ENCODE measurements at regions not wholly inside any gene's neighbourhood (a gene's known extent, or its start where the extent isn't known, plus 50 kb on each side); places are given as distances from the start of the nearest gene placed in this dataset.
"Not testable (repeated sequence)": the region's sequence is repeated elsewhere in the genome, so short reads cannot be mapped to it uniquely, and the experiment has no call there.

DNA sequence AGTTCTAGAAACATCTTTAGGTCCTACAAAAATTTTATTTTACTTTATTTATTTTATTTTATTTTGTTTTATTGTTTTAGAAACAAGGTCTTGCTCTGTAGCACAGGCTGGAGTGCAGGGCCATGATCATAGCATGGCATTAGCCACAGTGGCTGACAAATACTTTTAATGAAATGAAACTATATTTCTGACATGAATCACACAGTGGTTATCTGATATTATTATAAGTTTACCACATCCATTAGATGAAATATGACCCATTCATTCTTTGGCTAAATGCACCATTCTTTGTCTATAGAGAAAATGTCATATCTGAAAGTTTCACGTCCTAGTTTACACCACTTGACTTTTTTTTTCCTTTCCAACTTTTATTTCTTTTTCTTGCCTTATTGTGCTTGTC lies 613.4 kb upstream of the ADAMTS5 start:
- no peak for DNase-seq

DNA sequence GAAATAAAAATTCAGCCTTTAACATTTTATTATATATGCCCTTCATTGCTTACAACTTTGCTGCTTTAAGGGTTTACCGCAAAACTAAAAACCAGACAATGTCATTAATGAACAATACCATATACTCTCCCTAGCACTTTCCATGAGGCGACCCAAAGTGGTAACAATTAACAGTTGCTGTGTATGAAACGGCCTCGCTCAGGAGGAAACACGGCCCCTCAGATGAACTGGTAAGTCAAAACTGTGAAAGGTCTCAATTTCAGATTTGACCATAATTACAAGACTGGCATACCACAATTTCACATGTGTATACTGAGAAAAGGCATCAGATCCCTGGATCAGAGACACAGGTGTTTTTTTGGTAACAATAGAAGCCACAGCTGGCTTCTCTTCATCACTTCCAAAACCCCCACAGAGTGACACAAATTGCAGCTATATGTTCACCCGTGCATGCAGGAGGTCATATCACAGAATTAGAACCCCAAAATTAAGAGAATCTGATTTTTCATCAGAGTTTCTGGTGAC lies 611.9 kb upstream of the ADAMTS5 start:
- no peak for DNase-seq

DNA sequence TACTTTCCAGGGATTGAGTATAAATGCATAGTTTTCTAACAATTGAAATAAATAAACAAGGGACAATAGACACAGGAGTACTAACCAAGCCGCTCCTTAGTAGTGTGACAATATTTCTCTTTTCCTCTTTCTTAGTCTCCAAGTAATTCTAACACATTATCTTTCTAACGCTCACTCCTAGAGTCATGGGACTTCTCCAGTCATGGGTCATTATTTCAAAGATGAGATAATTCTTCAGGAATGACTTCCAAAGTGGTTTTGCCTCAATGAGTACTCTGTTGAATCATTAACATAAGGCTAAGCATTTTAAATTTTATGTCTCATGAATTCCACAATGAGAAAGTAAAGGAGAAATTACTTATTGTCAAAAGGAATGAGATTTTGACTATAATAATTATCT lies 605.8 kb upstream of the ADAMTS5 start:
- no peak for DNase-seq

DNA sequence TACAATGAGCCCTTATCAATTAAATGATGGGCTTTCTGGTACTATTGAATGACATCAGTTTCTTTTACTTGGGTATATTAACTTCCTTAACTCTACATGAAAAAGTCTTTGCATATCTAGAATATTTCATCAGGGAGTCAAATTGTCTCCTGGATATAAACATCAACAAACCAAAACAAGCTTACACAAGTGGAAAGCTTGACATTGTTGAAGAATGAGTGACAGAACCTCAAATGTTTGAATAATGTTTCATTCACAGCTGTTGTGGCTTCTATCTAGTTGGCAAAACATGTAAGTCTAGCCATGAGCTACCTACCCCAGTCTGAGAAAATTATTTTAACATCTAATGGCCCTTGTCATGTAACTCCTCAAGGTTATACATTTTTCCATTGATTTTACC lies 604.8 kb upstream of the ADAMTS5 start:
- DNase-seq: no peak

DNA sequence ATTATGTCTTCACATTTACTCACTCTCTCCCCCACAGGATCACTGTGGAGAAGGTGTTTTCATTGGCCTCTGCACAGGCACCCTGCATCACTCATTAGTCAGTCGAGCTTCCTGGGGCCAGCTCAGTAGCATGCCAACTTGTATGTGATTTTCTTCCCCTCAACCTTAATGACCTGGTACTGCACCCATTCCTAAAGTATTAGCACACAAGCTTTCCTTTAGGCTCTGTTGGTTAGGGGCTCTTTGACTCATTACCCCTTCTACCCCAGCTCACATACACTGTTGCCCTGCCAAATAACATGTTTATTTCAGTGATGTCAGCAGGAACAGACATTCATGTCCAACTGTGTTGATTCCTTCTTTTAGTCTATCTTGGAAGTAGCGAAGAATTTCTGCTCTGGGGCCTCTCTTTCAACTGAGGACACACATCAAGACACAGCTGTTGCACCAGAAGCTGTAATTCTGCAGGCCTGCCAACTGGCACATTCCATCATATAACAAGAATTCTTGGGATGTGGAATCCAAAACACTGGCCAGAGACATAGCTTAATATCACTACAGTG lies 603.5 kb upstream of the ADAMTS5 start:
- DNase-seq: no peak

DNA sequence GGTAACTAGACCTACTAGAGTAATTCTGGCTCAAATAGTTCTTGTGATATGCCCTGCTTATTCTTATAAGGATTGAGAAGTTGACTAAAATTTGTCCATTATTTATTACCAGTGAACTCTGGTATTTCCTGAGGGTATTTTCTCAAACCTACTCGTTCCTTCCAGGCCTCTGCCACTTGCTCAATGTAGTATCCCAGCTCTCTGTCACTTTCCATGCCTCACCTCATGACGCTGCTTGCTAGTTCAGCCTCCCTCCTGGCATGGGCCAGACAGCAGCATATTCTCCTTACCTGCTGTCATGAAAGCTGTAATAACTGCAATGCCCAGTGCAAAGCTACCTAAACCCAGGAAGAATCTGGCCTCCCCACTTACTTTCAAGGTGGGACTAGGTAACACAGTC lies 602.9 kb upstream of the ADAMTS5 start:
- DNase-seq: no peak

DNA sequence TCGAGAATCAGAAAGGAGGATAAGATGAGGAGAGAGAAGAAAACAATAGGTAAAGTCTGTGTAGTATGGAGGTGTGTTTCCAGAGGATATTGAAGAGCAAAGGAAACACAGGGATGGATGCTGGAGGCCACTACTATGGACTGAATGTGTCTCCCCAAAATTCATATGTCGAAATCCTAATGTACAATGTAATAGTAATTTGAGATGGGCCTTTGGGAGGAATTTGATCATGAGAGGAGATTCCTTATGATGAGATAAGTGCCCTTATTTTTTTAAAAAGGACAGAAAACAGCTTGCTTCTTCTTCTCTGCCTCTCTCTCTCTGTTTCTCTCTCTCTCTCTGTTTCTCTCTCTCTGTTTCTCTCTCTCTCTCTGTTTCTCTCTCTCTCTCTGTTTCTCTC lies 602.2 kb upstream of the ADAMTS5 start:
- DNase-seq: no peak

DNA sequence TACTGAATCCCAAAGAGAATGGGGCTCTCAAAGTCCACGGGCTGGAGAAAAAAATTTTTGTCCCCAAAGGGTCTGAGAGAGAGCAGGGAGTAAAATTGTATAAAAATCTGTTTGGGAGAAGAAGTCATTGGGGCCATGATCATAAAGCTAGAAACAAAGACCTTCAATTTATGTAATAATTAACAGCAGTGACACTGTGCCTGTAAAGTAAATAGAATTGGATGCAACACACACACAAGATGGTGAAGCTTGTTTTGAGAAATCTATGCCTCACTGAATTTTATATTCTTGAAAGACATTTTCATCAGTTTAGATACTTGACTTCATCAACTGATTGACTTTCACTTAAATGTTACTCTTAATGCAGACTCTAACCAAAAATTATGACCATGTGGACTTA lies 600.5 kb upstream of the ADAMTS5 start:
- DNase-seq: no peak

DNA sequence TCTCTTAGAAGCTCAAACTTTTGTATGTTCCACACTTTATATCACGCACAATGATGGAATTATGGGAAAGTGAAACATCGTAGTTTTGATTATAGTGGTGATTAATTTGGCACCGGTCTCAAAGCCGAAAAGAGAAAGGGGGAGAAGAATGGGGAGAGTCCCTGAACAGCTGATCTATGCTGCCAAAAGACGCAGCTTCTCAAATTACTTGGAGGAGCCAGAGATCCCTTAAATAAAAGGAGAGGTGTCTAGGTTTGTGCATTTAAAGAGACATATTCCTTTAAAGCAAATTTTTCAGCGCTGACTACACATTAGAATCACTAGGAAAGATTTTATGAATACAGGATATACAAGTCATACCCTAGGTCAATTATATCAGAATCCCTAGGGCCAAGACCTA lies 599.6 kb upstream of the ADAMTS5 start:
- no peak for DNase-seq

DNA sequence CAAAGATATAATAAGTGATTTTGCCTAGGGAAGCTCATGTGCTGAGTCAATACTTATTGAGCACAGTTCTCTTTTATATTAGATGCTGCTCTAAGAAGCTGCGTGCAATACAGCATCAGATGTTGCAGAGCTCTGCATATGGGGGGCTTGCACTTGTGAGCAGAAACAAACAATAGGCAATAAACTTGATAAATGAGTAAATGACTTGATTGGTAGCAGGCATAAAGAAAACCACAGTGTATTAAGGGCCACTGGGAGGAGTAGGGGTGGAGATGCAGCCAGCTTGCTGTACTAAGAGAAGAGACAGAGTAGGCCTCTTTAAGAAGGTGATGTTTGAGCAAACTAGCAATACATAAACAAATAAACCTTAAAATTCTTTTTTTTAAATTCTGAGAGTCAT lies 598.5 kb upstream of the ADAMTS5 start:
- no peak for DNase-seq

DNA sequence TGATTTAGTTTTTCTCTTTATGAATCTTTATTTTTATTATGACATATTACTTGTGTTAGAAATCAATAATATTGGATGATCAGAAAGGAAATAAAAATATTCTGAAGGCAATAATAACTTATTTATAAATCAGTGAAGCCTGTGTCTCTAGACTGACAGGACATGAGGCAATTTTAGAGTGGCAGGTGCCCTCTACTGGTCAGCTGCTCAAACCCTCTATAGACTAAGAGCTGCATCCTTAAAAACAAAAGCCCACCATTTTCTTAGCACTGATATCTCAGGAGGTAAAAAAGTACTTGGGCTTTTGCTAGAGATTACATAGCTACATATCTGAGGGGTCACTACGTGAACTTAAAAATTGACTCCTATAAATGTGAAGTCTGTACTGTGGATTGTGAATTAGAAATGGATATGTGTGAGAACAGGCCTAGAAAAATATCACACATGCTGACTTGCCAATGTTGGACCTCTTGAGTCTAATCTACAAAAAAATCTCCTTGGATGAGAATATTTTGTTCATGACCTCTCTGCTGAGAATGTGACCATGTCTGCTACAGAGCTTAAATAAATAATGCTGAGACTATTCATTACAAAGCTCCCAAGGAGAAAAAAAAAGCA lies 597.9 kb upstream of the ADAMTS5 start:
- DNase-seq: no peak

DNA sequence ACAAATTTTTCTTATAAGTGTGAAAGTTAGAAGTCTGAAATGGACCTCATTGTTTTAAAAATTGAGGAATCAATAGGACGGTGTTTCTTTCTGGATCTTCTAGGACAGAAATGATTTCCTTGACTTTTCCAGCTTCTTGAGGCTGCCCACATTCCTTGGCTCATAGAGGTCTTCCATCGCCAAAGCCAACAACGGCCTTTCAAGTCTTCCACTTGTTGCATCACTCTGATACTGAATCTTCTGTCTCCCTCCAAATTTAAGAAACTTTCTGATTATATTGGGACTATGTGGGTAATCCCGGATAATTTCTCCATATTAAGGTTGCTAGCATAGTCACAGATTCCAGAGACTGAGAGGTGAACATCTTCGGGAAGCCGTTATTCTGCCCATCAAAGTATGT lies 595.4 kb upstream of the ADAMTS5 start:
- no peak for DNase-seq

DNA sequence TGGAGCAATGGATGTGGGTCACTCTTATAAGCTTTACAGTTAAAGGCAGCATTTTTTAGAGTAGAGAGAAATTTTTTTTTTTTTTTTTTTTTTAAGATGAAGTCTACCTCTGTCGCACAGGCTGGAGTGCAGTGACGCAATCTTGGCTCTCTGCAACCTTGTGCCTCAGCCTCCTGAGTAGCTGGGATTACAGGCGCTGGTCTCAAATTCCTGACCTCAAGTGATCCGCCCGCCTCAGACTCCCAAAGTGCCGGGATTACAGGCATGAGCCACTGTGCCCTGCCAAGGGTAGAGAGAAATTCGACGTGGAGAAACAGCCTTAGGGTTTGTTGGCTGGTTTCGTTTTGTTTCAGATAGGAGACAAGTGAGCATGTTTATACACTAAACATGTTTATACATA lies 594.2 kb upstream of the ADAMTS5 start:
- no peak for DNase-seq

DNA sequence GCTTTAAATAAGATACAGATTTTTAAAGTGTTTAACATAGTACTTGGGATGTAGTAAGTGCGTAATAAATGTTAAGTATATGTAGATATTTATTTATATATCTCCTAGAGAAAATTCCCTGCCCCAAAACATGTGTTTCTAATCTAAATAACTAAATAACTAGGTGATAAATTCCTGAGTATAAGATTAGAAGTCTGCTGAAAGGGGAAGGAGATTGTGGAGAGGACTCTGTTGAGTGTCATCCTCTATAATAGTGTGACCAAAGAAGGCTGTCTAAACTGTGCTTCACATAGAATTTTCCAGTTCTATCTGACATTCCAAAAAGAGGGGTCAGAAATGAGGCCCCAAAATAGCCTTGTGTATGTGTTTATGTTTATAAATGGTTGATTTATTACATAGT lies 590.5 kb upstream of the ADAMTS5 start:
- no peak for DNase-seq

DNA sequence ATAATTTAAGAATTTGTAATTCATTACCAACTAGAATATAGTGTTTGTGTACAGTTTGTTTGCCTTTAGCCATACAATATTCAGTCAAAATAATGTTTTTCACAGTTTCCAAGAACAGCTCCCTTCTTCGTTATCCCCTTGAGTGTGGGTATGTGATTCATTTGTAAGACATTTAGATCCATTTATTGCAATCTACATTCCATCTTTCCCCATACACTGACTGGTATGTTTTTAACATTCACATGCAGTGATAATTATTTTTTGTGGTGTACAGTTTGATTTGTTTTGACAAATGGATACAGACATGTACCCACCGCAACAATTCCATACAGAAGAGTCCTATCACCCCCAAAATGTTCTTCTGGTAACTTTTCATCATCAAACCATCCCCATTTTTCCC lies 589.1 kb upstream of the ADAMTS5 start:
- no peak for DNase-seq

DNA sequence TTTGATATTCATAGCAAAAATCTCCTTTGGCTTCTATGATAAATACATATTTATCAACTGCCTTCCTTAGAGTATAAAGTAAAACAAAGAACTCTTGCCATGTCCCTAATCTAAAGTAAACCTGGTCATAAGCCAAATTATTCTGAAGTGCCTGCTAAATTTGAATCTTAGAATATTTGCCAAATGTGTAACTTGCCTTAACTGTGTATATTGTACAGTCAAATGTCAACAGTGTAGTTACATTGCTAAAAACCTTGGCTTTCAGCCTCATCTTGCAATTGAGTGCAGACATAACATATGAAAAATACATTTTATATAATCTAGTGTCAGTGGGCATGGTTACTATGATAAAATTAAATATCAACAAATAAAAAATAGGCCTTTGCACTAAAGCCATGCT lies 583.4 kb upstream of the ADAMTS5 start:
- no peak for DNase-seq

DNA sequence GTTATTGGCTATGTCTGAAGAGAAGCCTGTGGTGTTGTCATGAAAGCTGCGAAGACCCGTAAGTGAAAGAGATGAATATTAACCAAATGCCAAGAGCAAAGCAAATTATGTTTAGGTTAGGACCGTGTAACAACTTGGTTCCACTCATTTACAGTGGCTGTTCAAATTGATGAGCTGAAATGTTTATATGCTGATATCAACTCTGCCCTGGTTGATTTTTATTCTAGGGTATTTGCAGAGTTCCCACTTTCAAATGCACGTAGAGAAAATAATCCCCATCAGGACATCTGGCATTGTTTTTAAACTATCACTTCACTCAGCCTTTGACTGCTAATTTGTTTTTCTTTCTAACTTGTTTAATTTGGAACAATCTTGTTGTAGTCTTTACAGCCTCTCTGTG lies 581.6 kb upstream of the ADAMTS5 start:
- no peak for DNase-seq

DNA sequence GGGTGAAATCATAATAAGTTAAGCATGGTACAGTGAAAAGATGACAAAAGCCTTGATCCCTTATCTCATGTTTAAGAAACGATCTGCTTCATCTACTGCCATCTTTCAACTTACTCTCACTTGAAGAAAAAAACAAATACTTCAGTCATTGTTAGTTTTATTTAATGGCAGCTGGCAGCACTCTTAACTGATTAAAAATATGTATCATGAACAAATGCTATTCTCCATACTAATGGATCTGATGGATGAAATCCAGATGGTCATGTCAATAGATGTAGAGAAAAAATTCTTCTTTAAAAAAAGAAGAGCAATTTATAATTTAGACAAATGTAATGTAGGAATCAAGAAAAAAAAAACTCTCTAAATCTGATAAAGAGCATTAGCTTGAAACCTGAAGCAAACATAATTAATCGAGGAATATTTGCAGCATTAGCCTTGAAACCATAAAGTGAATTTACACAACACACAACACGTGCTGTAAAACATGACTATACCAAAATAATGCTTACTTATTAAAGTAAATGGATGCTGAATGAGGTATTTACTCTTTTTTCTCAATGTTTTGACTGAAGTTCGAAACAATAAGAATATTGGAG lies 579.0 kb upstream of the ADAMTS5 start:
- DNase-seq: no peak

DNA sequence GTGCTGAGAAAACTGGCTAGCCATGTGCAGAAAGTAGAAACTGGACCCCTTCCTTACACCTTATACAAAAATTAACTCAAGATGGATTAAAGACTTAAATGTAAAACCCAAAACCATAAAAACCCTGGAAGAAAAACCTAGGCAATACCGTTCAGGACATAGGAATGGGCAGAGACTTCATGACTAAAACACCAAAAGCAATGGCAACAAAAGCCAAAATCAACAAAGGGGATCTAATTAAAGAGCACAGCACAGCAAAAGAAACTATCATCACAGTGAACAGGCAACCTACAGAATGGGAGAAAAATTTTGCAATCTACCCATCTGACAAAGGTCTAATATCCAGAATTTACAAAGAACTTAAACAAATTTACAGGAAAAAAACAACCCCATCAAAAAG lies 575.2 kb upstream of the ADAMTS5 start:
- not testable (repeated sequence) for DNase-seq

DNA sequence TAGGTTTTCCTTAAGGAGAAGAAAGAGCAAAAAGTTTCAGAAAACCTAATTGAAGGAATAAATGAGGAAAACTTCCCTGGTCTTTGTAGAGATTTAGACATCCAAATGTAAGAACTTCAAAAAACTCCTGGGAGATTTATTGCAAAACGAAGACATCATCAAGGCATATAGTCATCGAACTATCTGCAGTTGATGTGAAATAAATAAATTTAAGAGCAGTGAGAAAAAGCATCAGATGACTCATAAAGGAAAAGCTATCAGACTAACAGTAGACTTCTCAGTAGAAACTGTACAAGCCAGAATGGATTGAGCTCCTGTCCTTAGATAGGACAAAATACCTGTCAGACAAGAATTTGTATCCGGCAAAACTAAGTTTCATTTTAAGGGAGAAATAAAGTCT lies 569.4 kb upstream of the ADAMTS5 start:
- no peak for DNase-seq

DNA sequence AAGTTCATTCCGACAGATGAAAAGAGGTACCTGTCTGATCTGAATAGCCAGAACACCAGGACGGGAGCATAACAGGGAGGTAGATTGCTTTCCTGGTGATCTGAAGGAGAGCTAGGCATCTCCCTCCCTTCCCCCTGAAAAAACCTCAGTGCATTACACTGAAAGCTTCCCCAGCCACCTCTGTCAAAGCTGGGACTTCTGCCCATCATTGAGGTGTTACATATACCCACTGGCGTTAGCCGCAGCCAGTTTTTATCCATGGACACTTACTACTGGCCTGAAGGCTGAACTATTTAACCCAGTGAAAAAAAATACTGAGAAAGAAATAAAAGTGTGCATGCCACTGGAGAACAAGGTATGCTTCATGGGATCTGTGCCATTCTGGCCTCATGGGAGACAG lies 568.3 kb upstream of the ADAMTS5 start:
- DNase-seq: no peak

DNA sequence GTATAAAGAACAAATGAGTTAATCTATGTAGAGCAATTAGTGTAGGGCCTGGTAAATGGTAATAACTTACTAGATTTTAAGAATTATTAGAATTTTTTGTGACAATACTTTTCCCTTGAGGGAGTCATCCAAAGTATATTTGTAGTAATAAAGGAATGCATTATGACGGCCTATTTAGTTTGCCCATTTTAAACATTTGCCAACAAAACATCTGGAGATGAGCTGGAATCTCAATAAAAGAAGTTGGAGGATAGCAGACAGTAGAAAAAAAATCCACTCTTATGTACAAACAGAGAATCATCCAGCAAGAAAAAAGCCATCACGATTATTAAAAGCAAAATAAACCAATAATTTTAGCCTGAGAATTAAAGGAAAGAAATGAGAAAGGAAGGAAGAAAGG lies 567.3 kb upstream of the ADAMTS5 start:
- DNase-seq: no peak

DNA sequence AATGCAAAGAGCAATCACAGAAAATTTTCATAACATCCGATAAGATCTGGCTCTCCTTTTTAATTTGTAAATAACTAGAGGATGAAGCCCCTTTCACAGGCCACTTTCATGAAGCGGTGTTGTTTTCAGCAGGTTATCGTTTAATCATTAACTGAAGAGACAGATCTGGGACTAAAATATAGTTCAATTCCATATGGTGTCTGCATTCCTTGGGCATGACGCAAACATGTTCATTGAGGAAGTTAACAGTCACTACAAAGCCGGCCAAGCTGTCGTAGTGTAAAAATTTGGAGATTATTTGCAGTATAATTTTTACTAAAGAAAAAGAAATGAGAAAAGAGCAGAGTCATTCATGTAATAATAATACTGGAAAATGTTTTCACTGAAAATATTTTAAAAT lies 565.2 kb upstream of the ADAMTS5 start:
- no peak for DNase-seq

DNA sequence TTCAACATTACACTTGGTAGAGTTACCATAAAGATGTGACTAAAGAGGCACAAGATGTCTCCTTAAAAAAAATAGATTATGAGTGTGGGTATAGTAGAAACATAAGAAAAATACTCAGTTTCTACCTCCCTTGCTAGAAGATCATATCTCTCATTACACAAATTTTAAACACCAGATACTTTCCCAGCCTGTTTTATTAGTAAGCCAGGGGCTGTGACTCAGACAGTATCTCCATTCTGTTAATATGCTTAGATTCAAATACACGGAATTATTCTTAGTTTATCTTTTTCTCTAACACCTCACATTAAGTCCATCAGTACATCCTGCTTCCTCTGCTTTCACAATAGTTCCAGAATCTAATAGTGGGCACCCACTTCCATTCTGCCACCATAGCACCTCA lies 561.8 kb upstream of the ADAMTS5 start:
- no peak for DNase-seq

DNA sequence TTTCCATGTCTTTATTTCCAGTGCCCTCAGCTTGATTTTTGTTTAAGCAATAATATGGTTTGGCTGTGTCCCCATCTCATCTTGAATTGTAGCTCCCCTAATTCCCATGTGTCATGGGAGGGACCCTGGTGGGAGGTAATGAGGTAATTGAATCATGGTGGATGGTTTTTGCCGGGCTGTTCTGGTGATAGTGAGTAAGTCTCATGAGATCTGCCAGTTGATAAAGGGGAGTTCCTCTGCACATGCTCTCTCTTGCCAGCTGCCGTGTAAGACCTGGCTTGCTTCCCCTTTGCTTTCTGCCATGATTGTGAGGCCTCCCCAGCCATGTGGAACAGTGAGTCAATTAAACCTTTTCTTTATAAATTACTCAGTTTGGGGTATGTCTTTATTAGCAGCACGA lies 559.6 kb upstream of the ADAMTS5 start:
- no peak for DNase-seq

Measured in CD4-positive, alpha-beta T cell treated with Interleukin-12 subunit alpha and Interleukin-12 subunit beta, for 1 hour (primary cell).